GM13976 (cell line): ENCODE measurements at regions not wholly inside any gene's neighbourhood (a gene's known extent, or its start where the extent isn't known, plus 50 kb on each side); places are given as distances from the start of the nearest gene placed in this dataset.

ENCODE experiments used
- DNase-seq: peaks from one replicate; pipeline ENCODE4 v3.0.0; 2012; ENCODE audit warnings: low spot score
- CTCF ChIP-seq: IDR thresholded peaks from 2 replicates; pipeline ENCODE4 v1.5.1; 2012; ENCODE audit warnings: borderline replicate concordance, mild to moderate bottlenecking; ENCODE audit not compliant: insufficient read depth; ENCODE audit errors: extremely low read depth, missing control alignments, control extremely low read depth
- in situ Hi-C: fragments of 300-500 bp; cut with MboI; formaldehyde crosslinking; loops from one replicate; pipeline ENCODE4 v1.12.0; 2022; ENCODE audit warnings: low sequenced_read_pairs, mixed read lengths, inconsistent platforms; ENCODE audit not compliant: unreplicated experiment

- TF ChIP-seq CTCF, result no peak
- no peak for DNase-seq
These were observed 364.7 kb downstream of the EFNA5 start for GRCh38 chr5:107306002-107306401.

GRCh38 chr5:107304684-107305083 is 366.1 kb downstream of the EFNA5 start:
- TF ChIP-seq CTCF, result no peak
- DNase-seq, result no peak
- in situ Hi-C loops, result no loop called here

More at GRCh38 chr5:107306002-107306401, 364.7 kb downstream of the EFNA5 start:
- in situ Hi-C loops, result no loop called here

GRCh38 chr5:107303171-107303968 is 367.4 kb downstream of the EFNA5 start:
- in situ Hi-C loops, result no loop called here

DNA sequence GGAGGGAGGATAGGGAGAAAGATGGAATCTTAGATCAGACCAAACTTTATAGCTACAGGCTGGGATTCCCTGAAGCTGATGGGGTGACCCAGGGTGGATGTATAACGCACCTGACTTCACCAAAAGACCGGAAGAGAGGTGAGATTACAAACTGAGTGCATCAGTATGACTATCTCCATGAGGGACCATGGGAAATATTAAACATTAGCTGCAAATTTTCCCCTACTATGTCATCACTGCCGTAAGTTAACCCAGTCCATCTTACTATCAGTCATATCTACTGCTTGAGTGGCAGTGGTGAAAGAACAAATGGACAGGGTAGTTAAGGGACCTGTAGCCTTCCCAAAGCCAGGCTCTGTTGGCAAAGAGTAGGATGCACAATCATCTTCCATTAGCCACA is 368.3 kb downstream of the EFNA5 start:
- no peak for TF ChIP-seq CTCF
- no peak for DNase-seq
- in situ Hi-C loops, result no loop called here

More at GRCh38 chr5:107303171-107303968, 367.4 kb downstream of the EFNA5 start:
- no peak for TF ChIP-seq CTCF
- no peak for DNase-seq

- no peak for TF ChIP-seq CTCF
- DNase-seq, result no peak
- in situ Hi-C loops, result no loop called here
These were observed 368.7 kb downstream of the EFNA5 start for GRCh38 chr5:107301999-107302398.

GRCh38 chr5:107300721-107301327 is 369.9 kb downstream of the EFNA5 start:
- no peak for DNase-seq
- in situ Hi-C loops, result no loop called here
- no peak for TF ChIP-seq CTCF
